Spinal cord (tissue), 9 donors: ENCODE measurements at regions not wholly inside any gene's neighbourhood (a gene's known extent, or its start where the extent isn't known, plus 50 kb on each side); places are given as distances from the start of the nearest gene placed in this dataset.
"Not testable (repeated sequence)": the region's sequence is repeated elsewhere in the genome, so short reads cannot be mapped to it uniquely, and the experiment has no call there.

Source experiments
- DNase-seq, 6 donors: peaks; one replicate each; pipeline versions ENCODE4 v3.0.0 to v3.0.0-alpha.2; 2013 to 2015; ENCODE audit warnings: low spot score in 6 of 6, low read depth in 4 of 6
- H3K27ac ChIP-seq: one replicate; pipeline ENCODE4 v1.5.1; 2013; ENCODE audit warnings: low read depth, low read length, control low read depth
- H3K27me3 ChIP-seq: one replicate; pipeline ENCODE4 v1.6.1; 2013; ENCODE audit warnings: low read length; ENCODE audit not compliant: control insufficient read depth, insufficient read depth
- H3K36me3 ChIP-seq: one replicate; pipeline ENCODE4 v1.6.1; 2013; ENCODE audit warnings: low read length; ENCODE audit not compliant: control insufficient read depth, insufficient read depth
- H3K4me1 ChIP-seq: one replicate; pipeline ENCODE4 v1.6.1; 2013; ENCODE audit warnings: low read length; ENCODE audit not compliant: control insufficient read depth, insufficient read depth
- H3K4me3 ChIP-seq: one replicate; pipeline ENCODE4 v1.5.1; 2013; ENCODE audit warnings: low read depth, low read length, control low read depth
- H3K9me3 ChIP-seq: one replicate; pipeline ENCODE4 v1.6.1; 2013; ENCODE audit warnings: low read length; ENCODE audit not compliant: control insufficient read depth, insufficient read depth
- WGBS: methylation state at CpG from one replicate; pipeline ENCODE4 v1.1.5; 2013; ENCODE audit warnings: missing lambda C conversion rate; ENCODE audit not compliant: insufficient coverage; 5-methylcytosine and 5-hydroxymethylcytosine counted together
- donor health status: healthy.

DNA sequence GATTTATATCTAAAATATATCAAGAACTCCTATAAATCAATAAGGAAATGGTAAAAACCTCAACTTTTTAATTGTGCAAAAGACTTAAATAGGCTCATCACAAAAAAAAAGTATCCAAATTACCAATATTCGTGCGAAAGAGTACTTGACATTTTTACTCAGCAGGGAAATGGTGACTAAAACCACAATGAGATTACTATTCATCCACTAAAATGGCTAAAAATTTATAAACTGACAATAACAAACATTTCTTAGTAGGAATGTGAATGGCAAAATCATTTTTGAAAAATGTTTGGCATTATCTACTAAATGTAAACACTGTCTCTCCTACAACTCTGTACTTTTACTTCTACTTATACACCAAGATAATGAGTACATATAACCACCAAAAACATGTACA is 184.8 kb upstream of the RND3 start:
- no peaks in the 10 kb centered on the region for H3K27me3 ChIP-seq
- DNase-seq, result no peak
- no peaks in the 10 kb centered on the region for H3K36me3 ChIP-seq
- no peaks in the 10 kb centered on the region for H3K9me3 ChIP-seq
- H3K27ac ChIP-seq, result no peak overlapping the region
- no CpG with 5 or more reads among the region's 2 CpGs for WGBS
- H3K4me3 ChIP-seq, result no peak overlapping the region
- H3K4me1 ChIP-seq, result no peaks in the 10 kb centered on the region

DNA sequence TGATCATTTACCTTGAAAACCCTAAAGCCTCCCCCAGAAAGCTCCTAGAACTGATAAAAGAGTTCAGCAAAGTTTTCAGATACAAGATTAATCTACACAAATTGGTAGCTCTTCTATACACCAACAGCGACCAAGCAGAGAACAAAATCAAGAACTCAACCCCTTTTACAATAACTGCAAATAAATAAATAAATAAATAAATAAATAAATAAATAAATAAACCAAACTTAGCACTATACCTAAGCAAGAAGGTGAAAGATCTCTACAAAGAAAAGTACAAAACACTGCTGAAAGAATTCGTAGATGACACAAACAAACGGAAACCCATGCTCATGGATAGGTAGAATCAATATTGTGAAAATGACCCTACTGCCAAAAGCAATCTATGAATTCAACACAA is 182.0 kb upstream of the RND3 start:
- H3K4me1 ChIP-seq, result no peaks in the 10 kb centered on the region
- H3K27me3 ChIP-seq, result no peaks in the 10 kb centered on the region
- H3K27ac ChIP-seq, result no peak overlapping the region
- no peaks in the 10 kb centered on the region for H3K9me3 ChIP-seq
- H3K36me3 ChIP-seq, result no peaks in the 10 kb centered on the region
- no peak for DNase-seq
- H3K4me3 ChIP-seq, result no peak overlapping the region
- no CpG with 5 or more reads among the region's 3 CpGs for WGBS

DNA sequence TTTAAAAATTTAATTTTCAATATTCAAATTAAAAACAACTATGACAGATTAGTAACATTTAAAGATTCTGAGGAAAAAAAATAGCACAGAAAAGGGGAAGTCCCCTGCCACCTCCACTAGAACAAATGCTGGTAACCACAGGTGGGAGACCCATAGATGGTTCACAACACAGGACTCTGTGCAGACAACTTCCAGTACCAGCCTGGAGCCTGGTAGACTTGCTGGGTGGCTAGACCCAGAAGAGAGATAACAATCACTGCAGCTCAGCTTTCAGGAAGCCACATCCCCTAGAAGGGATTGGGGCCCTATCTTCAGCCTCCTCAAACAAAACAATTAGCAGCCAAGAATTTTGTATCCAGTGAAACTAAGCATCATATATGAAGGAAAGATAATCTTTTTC is 179.6 kb upstream of the RND3 start:
- H3K27me3 ChIP-seq, H3K27ac ChIP-seq, H3K4me3 ChIP-seq, H3K9me3 ChIP-seq, DNase-seq, H3K4me1 ChIP-seq, H3K36me3 ChIP-seq: not testable (repeated sequence)

DNA sequence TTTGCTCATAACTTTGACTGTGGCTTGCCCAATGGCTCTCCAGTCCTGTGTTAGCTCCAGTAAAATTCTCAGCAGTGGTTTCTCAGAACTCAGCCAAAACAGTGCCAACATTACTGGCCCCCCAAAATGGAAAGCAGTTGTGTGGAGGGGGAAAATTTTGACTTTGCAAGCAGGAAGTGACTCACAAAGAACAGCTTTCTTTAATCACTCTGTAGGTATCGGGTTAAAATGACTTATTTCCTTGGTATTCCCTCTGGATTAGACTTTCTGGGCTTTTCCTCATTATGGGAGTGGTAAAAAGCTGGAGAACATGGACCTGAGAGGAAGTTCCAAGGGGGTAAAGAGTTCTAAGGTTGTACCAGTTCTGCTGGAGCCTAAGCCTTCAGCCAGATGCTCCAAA is 175.7 kb upstream of the RND3 start:
- Histone ChIP-seq H3K27ac (no peak overlapping the region), H3K4me3 (no peak overlapping the region), H3K36me3 (no peaks in the 10 kb centered on the region), H3K9me3 (no peaks in the 10 kb centered on the region), H3K27me3 (no peaks in the 10 kb centered on the region), H3K4me1 (no peaks in the 10 kb centered on the region)
- no peak for DNase-seq
- WGBS, result 100% methylated on average over 1 of the region's 1 CpG

DNA sequence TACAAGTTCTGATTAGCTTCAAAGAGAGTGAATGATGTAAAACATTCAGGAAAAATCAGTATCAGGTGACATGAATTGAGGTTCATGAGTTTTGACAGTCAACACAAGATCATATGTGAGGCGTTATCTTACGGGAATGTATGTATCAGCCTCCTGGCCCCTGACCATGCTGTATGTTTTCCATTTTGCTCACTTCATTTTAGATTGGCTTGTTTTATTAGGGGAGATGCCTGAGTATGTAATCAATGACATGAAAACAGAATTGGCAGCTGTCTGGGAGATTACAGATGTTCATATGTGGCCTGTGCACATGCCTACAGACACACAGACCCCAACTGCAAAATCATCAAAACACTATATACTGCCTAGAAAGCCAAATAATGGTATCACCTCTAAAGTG is 168.5 kb upstream of the RND3 start:
- no peak overlapping the region for H3K4me3 ChIP-seq
- H3K36me3 ChIP-seq, result no peaks in the 10 kb centered on the region
- no peak for DNase-seq
- no peak overlapping the region for H3K27ac ChIP-seq
- no CpG with 5 or more reads among the region's 2 CpGs for WGBS
- no peaks in the 10 kb centered on the region for H3K9me3 ChIP-seq
- no peaks in the 10 kb centered on the region for H3K27me3 ChIP-seq
- H3K4me1 ChIP-seq, result no peaks in the 10 kb centered on the region

DNA sequence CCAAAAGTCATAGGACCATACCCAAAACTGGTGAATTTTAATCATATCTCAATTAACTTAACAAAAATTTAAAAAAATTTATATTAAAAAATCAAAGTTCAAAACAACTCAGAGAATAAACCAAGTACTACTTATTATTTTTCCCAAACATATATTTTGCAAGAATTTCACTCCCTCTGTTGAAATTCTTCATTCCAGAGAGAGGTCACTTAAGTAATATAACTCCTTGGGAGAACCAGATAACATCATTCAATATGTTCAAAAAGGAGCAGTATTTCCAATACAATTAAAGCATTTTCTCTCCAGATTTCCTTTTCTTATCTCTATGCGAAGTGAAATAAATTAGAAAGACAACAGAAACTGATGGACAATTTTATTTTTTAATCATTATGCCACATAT is 165.9 kb upstream of the RND3 start:
- WGBS, result no CpG with 5 or more reads among the region's 1 CpG
- H3K36me3 ChIP-seq, result no peaks in the 10 kb centered on the region
- no peak overlapping the region for H3K27ac ChIP-seq
- no peaks in the 10 kb centered on the region for H3K27me3 ChIP-seq
- no peaks in the 10 kb centered on the region for H3K4me1 ChIP-seq
- H3K4me3 ChIP-seq, result no peak overlapping the region
- no peak for DNase-seq
- no peaks in the 10 kb centered on the region for H3K9me3 ChIP-seq

DNA sequence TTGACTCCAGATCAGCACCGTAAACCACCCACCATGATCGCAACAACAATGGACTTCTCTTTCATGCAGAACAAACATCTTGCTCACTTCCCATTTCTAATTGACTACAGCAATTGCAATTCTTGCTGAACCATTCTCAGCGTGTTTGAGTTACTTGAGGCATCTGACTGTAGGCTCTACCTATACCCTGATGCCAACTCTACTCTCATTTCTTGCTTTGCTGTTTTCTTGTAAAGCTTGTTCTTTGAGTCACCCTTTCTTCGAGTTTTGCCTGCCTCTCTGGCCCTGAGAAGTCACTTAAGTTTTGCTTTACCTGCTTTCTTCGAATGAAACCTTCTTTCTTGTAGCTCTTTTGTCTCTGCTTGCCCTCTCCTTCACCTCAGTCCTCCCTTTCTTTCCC is 160.5 kb upstream of the RND3 start:
- H3K27me3 ChIP-seq, result no peaks in the 10 kb centered on the region
- H3K4me1 ChIP-seq, result no peaks in the 10 kb centered on the region
- 65% methylated on average over 5 of the region's 5 CpGs for WGBS
- no peak overlapping the region for H3K4me3 ChIP-seq
- H3K27ac ChIP-seq, result no peak overlapping the region
- no peaks in the 10 kb centered on the region for H3K36me3 ChIP-seq
- H3K9me3 ChIP-seq, result no peaks in the 10 kb centered on the region
- no peak for DNase-seq

DNA sequence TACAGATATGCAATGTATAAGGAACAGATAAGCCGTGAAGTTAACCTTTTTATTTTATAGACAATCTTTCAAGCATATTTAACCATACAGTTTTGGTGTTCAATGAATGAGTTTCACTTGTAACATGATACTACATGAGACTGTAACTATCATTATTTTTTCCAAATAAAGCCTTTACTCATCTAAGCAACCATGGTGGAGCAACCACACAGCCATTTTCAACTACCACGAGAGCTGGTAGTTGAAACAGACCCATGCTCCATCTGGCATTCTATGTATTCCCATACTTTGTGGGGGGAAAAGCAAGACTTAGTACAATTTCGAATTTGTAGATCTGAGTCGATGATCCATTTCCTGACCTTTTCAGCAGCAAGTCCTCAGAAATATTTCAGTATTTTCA is 159.3 kb upstream of the RND3 start:
- H3K9me3 ChIP-seq, result no peaks in the 10 kb centered on the region
- H3K4me3 ChIP-seq, result no peak overlapping the region
- no CpG with 5 or more reads among the region's 4 CpGs for WGBS
- no peaks in the 10 kb centered on the region for H3K4me1 ChIP-seq
- H3K27ac ChIP-seq, result no peak overlapping the region
- H3K27me3 ChIP-seq, result no peaks in the 10 kb centered on the region
- no peaks in the 10 kb centered on the region for H3K36me3 ChIP-seq
- DNase-seq, result no peak

DNA sequence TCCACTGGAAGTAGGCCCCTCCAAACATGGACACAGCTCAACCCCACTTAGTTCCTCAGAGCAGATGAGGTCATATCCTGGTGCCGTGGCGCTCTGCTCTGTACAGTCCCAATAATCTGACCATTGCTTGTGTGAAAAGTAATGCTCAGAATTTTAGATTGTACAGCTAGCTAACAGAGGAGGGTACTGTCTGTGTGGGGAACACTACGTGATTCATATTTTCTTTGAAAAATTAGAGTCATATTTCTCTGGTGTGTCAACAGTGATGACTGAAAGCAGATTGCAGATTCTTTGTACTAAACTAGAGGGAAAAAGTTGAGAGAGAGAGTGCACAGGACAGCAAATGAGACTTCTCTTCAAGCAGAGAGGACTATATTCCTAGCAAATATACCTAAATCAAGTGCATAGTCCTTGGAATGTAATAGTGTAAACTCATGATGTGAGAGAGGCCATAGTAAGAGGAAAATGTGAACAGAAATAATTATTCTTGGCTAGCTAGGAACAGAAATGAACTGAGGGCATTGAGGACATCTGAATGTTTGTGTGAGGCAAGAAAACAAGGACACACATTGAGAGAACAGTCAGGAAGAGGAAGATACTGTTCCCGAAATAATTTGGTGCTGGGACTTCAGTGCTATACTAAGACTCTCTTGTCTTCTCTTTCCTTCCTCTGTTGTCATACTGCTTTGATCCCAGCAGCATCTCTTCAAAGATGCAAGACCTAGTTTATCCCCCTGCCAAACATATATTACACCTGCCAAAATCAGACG is 157.0 kb upstream of the RND3 start:
- WGBS, result 60% methylated on average over 1 of the region's 5 CpGs

DNA sequence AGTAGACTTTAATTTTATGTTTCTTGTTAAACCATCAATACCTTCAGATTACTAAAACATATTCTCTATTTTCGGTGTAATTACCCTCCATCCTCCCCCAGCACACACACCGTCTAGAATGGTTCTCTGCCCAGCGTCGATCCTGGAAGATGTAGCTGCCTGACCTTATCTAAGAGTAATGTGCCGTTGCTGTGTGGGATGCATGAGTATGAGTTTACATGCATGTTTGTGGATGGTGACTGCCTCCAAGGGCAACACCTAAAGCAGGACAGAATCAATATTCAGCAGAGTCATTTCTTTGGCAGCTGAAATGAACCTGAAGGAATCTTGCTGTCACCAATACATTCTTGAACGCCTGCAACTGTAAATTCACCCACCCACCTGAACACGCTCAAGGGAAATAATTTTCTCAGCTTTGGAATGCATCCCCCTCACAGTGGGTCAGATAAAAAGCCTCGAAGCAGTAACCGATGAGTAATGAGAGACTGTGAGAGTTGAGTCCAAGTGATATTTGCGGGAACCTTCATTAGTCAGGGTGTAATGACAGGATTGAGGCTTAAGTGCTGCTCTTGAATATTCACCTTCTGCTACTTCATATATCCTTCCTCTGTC is 155.8 kb upstream of the RND3 start:
- Histone ChIP-seq H3K36me3 (no peaks in the 10 kb centered on the region), H3K9me3 (no peaks in the 10 kb centered on the region), H3K27ac (peak overlapping the region; percentile 83), H3K27me3 (no peaks in the 10 kb centered on the region), H3K4me3 (no peak overlapping the region), H3K4me1 (no peaks in the 10 kb centered on the region)
- no CpG with 5 or more reads among the region's 10 CpGs for WGBS
- DNase-seq, result peak in 1 of 6 donors; percentile 58

More for the DNA sequence above, 157.0 kb upstream of the RND3 start:
- H3K9me3 ChIP-seq, result no peaks in the 10 kb centered on the region
- no peak for DNase-seq
- no peaks in the 10 kb centered on the region for H3K4me1 ChIP-seq
- peak overlapping the region; percentile 83 for H3K27ac ChIP-seq
- no peak overlapping the region for H3K4me3 ChIP-seq
- no peaks in the 10 kb centered on the region for H3K27me3 ChIP-seq
- no peaks in the 10 kb centered on the region for H3K36me3 ChIP-seq
